IPS-NIHi7 (cell line): ENCODE measurements at regions not wholly inside any gene's neighbourhood (a gene's known extent, or its start where the extent isn't known, plus 50 kb on each side); places are given as distances from the start of the nearest gene placed in this dataset.
A peak's percentile ranks its signal among the peaks of the same experiment; 100 is the strongest.

Experiments used
- DNase-seq: peaks from one replicate; pipeline ENCODE4 v3.0.0; 2012; ENCODE audit warnings: mixed read lengths; ENCODE audit errors: extremely low spot score

GRCh38 chr4:164700471-164700870 lies 53.5 kb upstream of the SMIM31 start:
- DNase-seq = peak; percentile 70

- no peak for DNase-seq
These were observed 52.3 kb upstream of the SMIM31 start for GRCh38 chr4:164701665-164702064.
